Hepatocyte (in vitro differentiated cells): ENCODE measurements at regions not wholly inside any gene's neighbourhood (a gene's known extent, or its start where the extent isn't known, plus 50 kb on each side); places are given as distances from the start of the nearest gene placed in this dataset.

Source experiments
- CTCF ChIP-seq: fragments of 200-600 bp; sonication (generic); IDR thresholded peaks from 2 replicates; pipeline ENCODE4 v1.5.1; 2016; ENCODE audit warnings: antibody characterized with exemption, mild to moderate bottlenecking; ENCODE audit not compliant: poor library complexity
- EZH2 ChIP-seq: fragments of 200-600 bp; sonication (generic); IDR thresholded peaks from 2 replicates; pipeline ENCODE4 v1.6.1; 2016; ENCODE audit warnings: antibody characterized with exemption, mild to moderate bottlenecking, borderline replicate concordance
- EZH2phosphoT487 ChIP-seq: fragments of 200-600 bp; sonication (generic); IDR thresholded peaks from one replicate; pipeline ENCODE4 v1.6.1; 2018; ENCODE audit warnings: antibody characterized with exemption, mild to moderate bottlenecking, low read depth, moderate library complexity; ENCODE audit not compliant: unreplicated experiment, severe bottlenecking

GRCh38 chr4:177568931-177569330 lies 126.7 kb upstream of the AGA start:
- TF ChIP-seq CTCF (no peak), EZH2 (no peak), EZH2phosphoT487 (no peak)
